Stomach (tissue), 8 donors: ENCODE measurements at regions not wholly inside any gene's neighbourhood (a gene's known extent, or its start where the extent isn't known, plus 50 kb on each side); places are given as distances from the start of the nearest gene placed in this dataset.
"Not testable (repeated sequence)": the region's sequence is repeated elsewhere in the genome, so short reads cannot be mapped to it uniquely, and the experiment has no call there.

Experiments
- DNase-seq, 2 donors: peaks; one replicate each; pipeline versions ENCODE4 v3.0.0 to v3.0.0-alpha.2; 2013 to 2019
- H3K27ac ChIP-seq, 5 donors: fragments of 200-600 bp in 4 of 5; sonication (generic) in 4 of 5; one replicate each; pipeline ENCODE4 v1.5.1; 2013 to 2019; ENCODE audit warnings: mild to moderate bottlenecking in 1 of 5, moderate library complexity in 1 of 5
- H3K27me3 ChIP-seq, 3 donors: fragments of 200-600 bp; sonication (generic); one replicate each; pipeline ENCODE4 v1.5.1; 2017 to 2019; ENCODE audit warnings: mixed run types in 1 of 3
- H3K36me3 ChIP-seq, 4 donors: fragments of 200-600 bp; sonication (generic); 1 replicate in 3 of 4; 2 replicates in 1 of 4; pipeline ENCODE4 v1.5.1; 2016 to 2019
- H3K4me1 ChIP-seq, 4 donors: fragments of 200-600 bp; sonication (generic); one replicate each; pipeline ENCODE4 v1.5.1; 2016 to 2019
- H3K4me3 ChIP-seq, 4 donors: fragments of 200-600 bp; sonication (generic) in 3 of 4; one replicate each; pipeline ENCODE4 v1.5.1; 2016 to 2019; ENCODE audit warnings: mild to moderate bottlenecking in 1 of 4
- H3K9me3 ChIP-seq, 4 donors: fragments of 200-600 bp; sonication (generic); one replicate each; pipeline ENCODE4 v1.5.1; 2016 to 2019
- EP300 ChIP-seq: sonication (generic); formaldehyde crosslinking; IDR thresholded peaks from one replicate; pipeline ENCODE4 v1.6.1; 2017; ENCODE audit warnings: antibody characterized with exemption
- POLR2A ChIP-seq, 4 donors: fragments of 450-650 bp; IDR thresholded peaks; one replicate each; pipeline ENCODE4 v1.6.1; 2016; ENCODE audit warnings: antibody characterized with exemption in 4 of 4, control low read depth in 2 of 4, mild to moderate bottlenecking in 1 of 4, moderate library complexity in 1 of 4
- POLR2AphosphoS5 ChIP-seq, 3 donors: sonication (generic); formaldehyde crosslinking; IDR thresholded peaks; one replicate each; pipeline ENCODE4 v1.6.1; 2016; ENCODE audit warnings: antibody characterized with exemption in 3 of 3
- WGBS, 5 donors: extraction: QIAGEN DNeasy Blood & Tissue Kit in 3 of 5; methylation state at CpG; one replicate each; pipeline versions ENCODE4 v1.1.5 to v1.1.7; 2013 to 2018; 5-methylcytosine and 5-hydroxymethylcytosine counted together
- intact Hi-C: fragments of 100-400 bp; cut with DNase I; formaldehyde crosslinking; loops from one replicate; pipeline ENCODE4 v1.15.1; 2023; ENCODE audit warnings: low total_unique reads
- TF ChIP-seq, protein P1 (sequence below), 7 experiments: fragments of 450-650 bp in 4 of 7; fragments of 200-600 bp in 3 of 7; sonication (generic) in 3 of 7; IDR thresholded peaks; one replicate each; pipeline ENCODE4 v1.5.1; 2016 to 2019; ENCODE audit warnings: antibody characterized with exemption in 7 of 7, control low read depth in 2 of 7, mild to moderate bottlenecking in 1 of 7
- donor health status: healthy with polysubstance abuse.
- donor health status: Bipolar disorder and iron deficiency.
- donor health status: healthy.

DNA sequence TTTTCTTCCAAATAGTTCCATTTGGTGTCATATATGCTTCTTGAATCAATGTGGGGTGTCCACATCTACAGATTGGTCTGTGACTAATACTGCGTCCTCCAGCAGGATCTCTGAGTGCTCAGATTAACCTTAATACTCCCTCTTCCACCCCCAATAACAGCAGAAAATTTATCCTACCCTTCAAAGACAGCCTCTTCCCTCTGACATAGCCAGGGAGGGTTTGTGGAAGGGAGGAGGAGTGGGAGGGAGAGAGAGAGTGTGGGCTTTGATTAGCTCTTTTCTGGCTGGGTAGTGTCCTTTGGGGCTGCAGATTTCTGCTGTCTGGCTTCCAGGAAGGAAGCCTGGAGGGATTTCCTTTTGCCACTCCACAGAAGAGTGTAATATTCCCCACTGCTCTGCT, 220.7 kb downstream of the TTC6 start:
- DNase-seq = peak in 1 of 2 donors; percentile 9
- 69 to 91% (median 79%) methylated on average over 1 of the region's 1 CpG for WGBS, 5 donors
- Histone ChIP-seq H3K27me3 (no peaks in the 10 kb centered on the region), H3K9me3 (no peaks in the 10 kb centered on the region), H3K4me1 (no peaks in the 10 kb centered on the region), H3K4me3 (no peak overlapping the region), H3K36me3 (no peaks in the 10 kb centered on the region), H3K27ac (no peak overlapping the region)
- TF ChIP-seq POLR2AphosphoS5 (IDR thresholded peaks at IDR 0.05) (no peak), POLR2A (IDR thresholded peaks at IDR 0.05) (no peak), EP300 (no peak)
- intact Hi-C loops = no loop called here

DNA sequence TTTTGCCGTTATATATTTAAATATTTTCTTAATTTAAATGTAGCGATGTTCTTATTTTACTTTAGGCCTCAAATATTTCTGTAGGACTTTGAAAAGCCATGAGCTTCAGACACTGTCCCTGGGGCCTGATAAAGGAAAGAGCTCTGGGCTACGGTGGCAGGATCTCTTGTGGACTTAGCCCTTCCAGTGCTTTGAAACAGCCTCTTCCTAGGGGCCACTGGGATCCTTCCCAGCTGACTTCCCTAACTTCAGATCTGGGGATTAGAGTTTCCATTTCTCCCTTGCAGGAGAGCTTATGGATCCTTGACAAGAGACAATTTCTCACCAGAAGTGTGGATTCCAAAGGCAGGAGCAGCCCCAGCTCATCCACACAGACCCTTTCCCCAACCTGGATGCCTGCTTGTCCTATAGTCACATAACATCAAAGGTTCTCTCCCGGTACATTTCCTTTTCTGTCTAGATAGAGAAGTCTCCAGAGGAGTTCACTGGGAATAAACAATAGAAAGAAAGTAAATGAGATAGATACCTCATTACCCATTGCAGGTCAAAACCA, 221.4 kb downstream of the TTC6 start:
- no peaks in the 10 kb centered on the region for H3K36me3 ChIP-seq

DNA sequence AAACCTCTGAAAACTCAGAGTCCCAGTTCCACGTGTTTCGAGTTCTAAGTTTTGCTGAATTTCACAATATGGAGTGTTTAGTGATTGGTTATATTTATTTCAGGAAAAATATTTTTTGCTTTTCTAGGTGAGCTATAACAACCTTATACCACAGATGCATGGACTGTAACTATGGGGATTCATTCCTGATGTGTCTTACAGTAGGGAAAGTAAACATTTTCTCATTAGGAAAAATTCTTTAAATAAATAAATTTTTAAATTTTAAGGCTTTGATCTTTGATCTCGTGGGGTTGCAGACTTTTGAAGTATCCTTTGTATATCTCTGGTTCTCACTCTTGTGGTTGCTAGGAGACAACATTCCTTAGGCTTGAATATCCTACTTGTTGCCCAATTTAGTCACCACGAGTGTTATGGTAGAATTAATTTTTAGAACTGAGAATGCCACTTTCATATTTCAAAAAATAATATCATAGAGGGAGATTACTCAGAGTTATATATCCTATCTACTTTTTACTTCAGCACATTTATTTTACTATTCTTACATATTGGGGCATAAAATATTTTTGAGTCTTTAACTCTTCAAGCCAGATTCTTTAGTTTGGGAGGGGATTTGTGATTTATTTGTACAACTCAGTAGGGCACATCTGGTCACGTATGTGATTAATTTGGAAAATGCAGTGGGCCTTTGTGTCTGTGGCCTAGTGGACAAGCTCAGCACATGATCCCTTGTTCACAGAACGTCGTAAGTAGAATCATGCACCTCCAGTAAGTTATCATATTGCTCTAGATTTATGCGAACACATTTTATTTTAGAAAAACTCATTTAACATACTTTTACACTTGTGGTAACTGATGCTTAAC, 224.0 kb downstream of the TTC6 start:
- H3K4me1 ChIP-seq = no peaks in the 10 kb centered on the region

More for the DNA sequence above, 221.4 kb downstream of the TTC6 start:
- TF ChIP-seq EP300 = no peak
- TF ChIP-seq POLR2AphosphoS5 (IDR thresholded peaks at IDR 0.05) = no peak
- no peak for TF ChIP-seq POLR2A (IDR thresholded peaks at IDR 0.05)
- TF ChIP-seq, protein P1, sequence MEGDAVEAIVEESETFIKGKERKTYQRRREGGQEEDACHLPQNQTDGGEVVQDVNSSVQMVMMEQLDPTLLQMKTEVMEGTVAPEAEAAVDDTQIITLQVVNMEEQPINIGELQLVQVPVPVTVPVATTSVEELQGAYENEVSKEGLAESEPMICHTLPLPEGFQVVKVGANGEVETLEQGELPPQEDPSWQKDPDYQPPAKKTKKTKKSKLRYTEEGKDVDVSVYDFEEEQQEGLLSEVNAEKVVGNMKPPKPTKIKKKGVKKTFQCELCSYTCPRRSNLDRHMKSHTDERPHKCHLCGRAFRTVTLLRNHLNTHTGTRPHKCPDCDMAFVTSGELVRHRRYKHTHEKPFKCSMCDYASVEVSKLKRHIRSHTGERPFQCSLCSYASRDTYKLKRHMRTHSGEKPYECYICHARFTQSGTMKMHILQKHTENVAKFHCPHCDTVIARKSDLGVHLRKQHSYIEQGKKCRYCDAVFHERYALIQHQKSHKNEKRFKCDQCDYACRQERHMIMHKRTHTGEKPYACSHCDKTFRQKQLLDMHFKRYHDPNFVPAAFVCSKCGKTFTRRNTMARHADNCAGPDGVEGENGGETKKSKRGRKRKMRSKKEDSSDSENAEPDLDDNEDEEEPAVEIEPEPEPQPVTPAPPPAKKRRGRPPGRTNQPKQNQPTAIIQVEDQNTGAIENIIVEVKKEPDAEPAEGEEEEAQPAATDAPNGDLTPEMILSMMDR (IDR thresholded peaks at IDR 0.05) = no peak
- WGBS, 5 donors = 83 to 92% (median 85%) methylated on average over 4 of the region's 4 CpGs
- Histone ChIP-seq H3K4me1 (no peaks in the 10 kb centered on the region), H3K4me3 (no peak overlapping the region), H3K9me3 (no peaks in the 10 kb centered on the region), H3K27ac (no peak overlapping the region), H3K27me3 (no peaks in the 10 kb centered on the region)
- DNase-seq = no peak
- intact Hi-C loops = no loop called here

DNA sequence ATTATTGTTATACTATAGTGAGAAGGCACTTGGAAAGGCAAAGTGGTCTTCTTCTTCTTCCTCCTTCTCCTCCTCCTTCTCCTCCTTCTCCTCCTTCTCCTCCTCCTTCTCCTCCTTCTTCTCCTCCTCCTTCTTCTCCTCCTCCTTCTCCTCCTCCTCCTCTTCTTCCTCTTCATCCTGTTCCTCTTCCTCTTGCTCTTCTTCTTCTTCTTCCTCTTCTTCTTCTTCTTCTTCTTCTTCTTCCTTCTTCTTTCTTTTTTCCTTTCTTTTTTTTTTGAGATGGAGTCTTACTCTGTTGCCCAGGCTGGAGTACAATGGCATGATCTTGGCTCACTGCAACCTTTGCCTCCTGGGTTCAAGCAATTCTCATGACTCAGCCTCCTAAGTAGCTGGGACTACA, 225.4 kb downstream of the TTC6 start:
- H3K36me3 ChIP-seq, H3K4me3 ChIP-seq, H3K27me3 ChIP-seq, intact Hi-C loops, H3K27ac ChIP-seq, H3K9me3 ChIP-seq, H3K4me1 ChIP-seq, DNase-seq: not testable (repeated sequence)

More for the DNA sequence above, 224.0 kb downstream of the TTC6 start:
- intact Hi-C loops = no loop called here
- 64 to 84% (median 78%) methylated on average over 8 of the region's 8 CpGs for WGBS, 5 donors
- no peak for TF ChIP-seq POLR2AphosphoS5 (IDR thresholded peaks at IDR 0.05)
- TF ChIP-seq, protein P1 (IDR thresholded peaks at IDR 0.05) = no peak
- TF ChIP-seq EP300 = no peak
- TF ChIP-seq POLR2A (IDR thresholded peaks at IDR 0.05) = no peak
- Histone ChIP-seq H3K4me3 (no peak overlapping the region), H3K27ac (no peak overlapping the region), H3K9me3 (no peaks in the 10 kb centered on the region), H3K27me3 (no peaks in the 10 kb centered on the region), H3K36me3 (no peaks in the 10 kb centered on the region)
- DNase-seq = no peak

DNA sequence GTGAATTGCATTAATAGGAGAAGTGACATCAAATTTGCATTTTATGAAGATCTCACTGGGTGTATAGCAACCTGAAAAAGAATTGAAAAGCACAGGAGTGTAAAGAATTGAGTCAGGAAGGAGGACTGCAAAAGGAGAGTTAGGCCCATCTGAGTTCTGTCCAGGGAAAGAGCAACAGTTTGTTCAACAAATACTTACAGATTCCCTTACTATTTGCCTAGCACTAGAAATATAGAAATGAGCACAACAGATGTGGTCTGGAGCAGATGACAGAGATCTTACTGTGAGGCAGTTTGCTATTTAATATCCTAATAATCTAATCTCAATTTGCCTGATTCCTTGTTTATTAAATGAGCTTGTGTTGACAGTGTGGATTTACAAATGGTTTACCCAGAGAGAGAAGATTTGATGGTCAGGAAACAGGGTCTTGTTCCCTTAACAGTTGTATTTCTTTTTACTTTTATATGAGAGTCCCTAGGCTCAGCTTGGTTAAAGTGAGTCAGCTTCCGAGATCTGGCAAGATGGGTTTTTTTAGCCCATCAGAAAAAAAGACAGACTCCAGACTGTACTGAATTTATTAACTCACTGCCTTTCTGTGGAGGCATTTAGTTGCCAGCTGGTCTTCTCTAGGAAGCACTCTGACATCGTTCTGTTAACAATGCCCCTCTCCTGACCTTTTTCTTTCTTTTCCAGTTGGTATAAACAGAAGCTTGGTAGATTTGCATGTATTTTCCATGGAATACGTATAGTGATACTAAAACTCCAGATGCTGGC, 229.7 kb downstream of the TTC6 start:
- 51 to 72% (median 67%) methylated on average over 3 of the region's 3 CpGs for whole genome bisulfite sequencing, 5 donors
- DNase-seq = peak in 1 of 2 donors; percentile 23
- Histone ChIP-seq H3K27me3 (no peaks in the 10 kb centered on the region), H3K4me1 (no peaks in the 10 kb centered on the region), H3K4me3 (no peak overlapping the region), H3K9me3 (peaks cover 0 to 8% (median 6%) of the 10 kb centered on the region in 4 donors), H3K27ac (no peak overlapping the region), H3K36me3 (no peaks in the 10 kb centered on the region)
- TF ChIP-seq EP300 (no peak), POLR2AphosphoS5 (IDR thresholded peaks at IDR 0.05) (no peak), POLR2A (IDR thresholded peaks at IDR 0.05) (no peak)
- TF ChIP-seq, protein P1 (IDR thresholded peaks at IDR 0.05) = no peak
- intact Hi-C loops = no loop called here
